ENCODE measurements at regions not wholly inside any gene's neighbourhood (a gene's known extent, or its start where the extent isn't known, plus 50 kb on each side); places are given as distances from the start of the nearest gene placed in this dataset.

- TF ChIP-seq, protein P1, sequence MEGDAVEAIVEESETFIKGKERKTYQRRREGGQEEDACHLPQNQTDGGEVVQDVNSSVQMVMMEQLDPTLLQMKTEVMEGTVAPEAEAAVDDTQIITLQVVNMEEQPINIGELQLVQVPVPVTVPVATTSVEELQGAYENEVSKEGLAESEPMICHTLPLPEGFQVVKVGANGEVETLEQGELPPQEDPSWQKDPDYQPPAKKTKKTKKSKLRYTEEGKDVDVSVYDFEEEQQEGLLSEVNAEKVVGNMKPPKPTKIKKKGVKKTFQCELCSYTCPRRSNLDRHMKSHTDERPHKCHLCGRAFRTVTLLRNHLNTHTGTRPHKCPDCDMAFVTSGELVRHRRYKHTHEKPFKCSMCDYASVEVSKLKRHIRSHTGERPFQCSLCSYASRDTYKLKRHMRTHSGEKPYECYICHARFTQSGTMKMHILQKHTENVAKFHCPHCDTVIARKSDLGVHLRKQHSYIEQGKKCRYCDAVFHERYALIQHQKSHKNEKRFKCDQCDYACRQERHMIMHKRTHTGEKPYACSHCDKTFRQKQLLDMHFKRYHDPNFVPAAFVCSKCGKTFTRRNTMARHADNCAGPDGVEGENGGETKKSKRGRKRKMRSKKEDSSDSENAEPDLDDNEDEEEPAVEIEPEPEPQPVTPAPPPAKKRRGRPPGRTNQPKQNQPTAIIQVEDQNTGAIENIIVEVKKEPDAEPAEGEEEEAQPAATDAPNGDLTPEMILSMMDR (IDR thresholded peaks at IDR 0.05) = no peak
- TF ChIP-seq POLR2A (IDR thresholded peaks at IDR 0.05) = no peak
These were observed 94.7 kb upstream of the SDK2 start for GRCh38 chr17:73738751-73739575.
